ENCODE measurements at regions not wholly inside any gene's neighbourhood (a gene's known extent, or its start where the extent isn't known, plus 50 kb on each side); places are given as distances from the start of the nearest gene placed in this dataset.
"Not testable (repeated sequence)": the region's sequence is repeated elsewhere in the genome, so short reads cannot be mapped to it uniquely, and the experiment has no call there.

DNA sequence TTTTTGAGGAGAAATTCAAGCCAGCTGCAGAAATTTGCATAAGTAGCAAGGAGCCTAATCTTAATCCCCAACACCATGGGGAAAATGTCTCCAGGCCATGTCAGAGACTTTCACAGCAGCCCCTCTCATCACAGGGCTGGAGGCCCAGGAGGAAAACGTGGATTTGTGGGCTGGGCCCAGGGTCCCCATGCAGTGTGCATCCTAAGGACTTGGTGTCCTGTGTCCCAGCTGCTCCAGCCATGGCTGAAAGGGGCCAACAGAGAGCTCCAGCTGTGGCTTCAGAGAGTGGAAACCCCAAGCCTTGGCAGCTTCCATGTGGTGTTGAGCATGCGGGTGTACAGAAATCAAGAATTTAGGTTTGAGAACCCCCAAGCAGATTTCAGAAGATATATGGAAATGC is 1662.2 kb upstream of the CELF4 start:
- not testable (repeated sequence) for H3K27ac ChIP-seq (ENCODE audit: insufficient read depth, low read length, poor library complexity, severe bottlenecking); DNase-seq; H3K36me3 ChIP-seq (ENCODE audit: control insufficient read depth, insufficient read depth, low read length); H3K4me1 ChIP-seq (ENCODE audit: control insufficient read depth, insufficient read depth, low read length, poor library complexity, severe bottlenecking); H3K9me3 ChIP-seq (ENCODE audit: control insufficient read depth, low read length); H3K4me3 ChIP-seq (ENCODE audit: insufficient read depth, low read depth, low read length, poor library complexity, severe bottlenecking); H3K27me3 ChIP-seq (replicated peaks; ENCODE audit: control insufficient read depth, insufficient read depth, low read length, poor library complexity, severe bottlenecking)

DNA sequence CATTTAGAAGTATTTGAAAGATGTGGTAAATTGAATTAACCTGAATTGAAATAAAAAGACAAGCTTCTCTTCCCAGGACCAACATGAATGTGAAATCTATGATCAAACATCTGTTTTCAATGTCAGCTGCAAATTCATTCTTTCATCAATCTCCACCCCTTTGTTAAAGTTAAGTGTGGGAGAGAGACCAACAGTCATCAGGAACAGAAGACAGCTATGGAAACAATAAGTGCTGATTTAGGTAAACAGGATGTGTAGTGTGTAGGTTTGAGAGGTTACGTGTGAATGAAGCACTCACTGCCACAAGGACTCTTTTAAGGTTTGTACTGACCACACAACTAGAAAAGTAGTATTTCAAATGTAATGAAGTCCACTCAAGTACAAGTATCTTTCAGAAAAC is 1659.8 kb upstream of the CELF4 start:
- Histone ChIP-seq H3K36me3 (ENCODE audit: control insufficient read depth, insufficient read depth, low read length) (no peaks in the 10 kb centered on the region), H3K4me3 (ENCODE audit: insufficient read depth, low read depth, low read length, poor library complexity, severe bottlenecking) (no peak overlapping the region), H3K9me3 (ENCODE audit: control insufficient read depth, low read length) (no peaks in the 10 kb centered on the region), H3K27me3 (replicated peaks; ENCODE audit: control insufficient read depth, insufficient read depth, low read length, poor library complexity, severe bottlenecking) (no peaks in the 10 kb centered on the region), H3K4me1 (ENCODE audit: control insufficient read depth, insufficient read depth, low read length, poor library complexity, severe bottlenecking) (no peaks in the 10 kb centered on the region), H3K27ac (ENCODE audit: insufficient read depth, low read length, poor library complexity, severe bottlenecking) (no peak overlapping the region)
- DNase-seq: no peak

DNA sequence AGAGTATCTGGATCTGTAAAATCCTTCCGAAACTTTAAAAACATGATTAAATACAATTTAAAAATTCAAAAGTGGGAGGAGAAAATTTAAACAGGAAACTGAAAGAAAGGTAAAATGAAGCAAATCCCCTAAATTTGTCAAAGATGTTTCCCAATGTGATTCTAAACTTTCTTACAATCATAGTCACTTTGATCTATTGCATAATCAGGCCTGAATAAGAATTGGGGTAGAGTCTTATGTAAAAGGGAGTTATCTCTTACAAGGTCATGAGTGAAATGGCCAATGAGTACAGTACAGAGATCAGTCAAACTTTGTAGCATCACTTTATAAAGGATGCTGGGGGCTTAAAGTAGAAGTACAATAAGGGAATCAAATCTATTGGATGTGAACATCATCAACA is 1657.7 kb upstream of the CELF4 start:
- no peak for DNase-seq
- H3K4me1 ChIP-seq (ENCODE audit: control insufficient read depth, insufficient read depth, low read length, poor library complexity, severe bottlenecking): no peaks in the 10 kb centered on the region
- H3K27me3 ChIP-seq (replicated peaks; ENCODE audit: control insufficient read depth, insufficient read depth, low read length, poor library complexity, severe bottlenecking): no peaks in the 10 kb centered on the region
- no peak overlapping the region for H3K4me3 ChIP-seq (ENCODE audit: insufficient read depth, low read depth, low read length, poor library complexity, severe bottlenecking)
- H3K27ac ChIP-seq (ENCODE audit: insufficient read depth, low read length, poor library complexity, severe bottlenecking): no peak overlapping the region
- H3K36me3 ChIP-seq (ENCODE audit: control insufficient read depth, insufficient read depth, low read length): no peaks in the 10 kb centered on the region
- no peaks in the 10 kb centered on the region for H3K9me3 ChIP-seq (ENCODE audit: control insufficient read depth, low read length)

DNA sequence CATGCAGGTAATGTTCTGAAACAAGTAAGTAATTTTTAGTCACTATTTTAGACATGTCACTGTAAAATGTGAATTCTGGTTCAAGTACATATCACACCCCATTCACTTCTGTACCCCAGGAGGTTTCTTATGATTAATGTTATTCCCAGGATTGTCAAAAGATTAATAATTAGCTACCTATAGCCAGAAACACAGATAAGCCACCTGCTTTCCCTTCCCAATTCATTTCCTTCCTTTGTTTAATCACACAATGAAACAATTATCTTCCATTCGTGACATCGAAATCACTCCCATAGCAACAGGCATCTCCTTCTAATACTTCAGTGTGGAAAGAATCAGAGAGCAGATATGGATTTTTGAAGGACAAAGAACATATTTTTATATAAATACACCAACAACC is 1650.3 kb upstream of the CELF4 start:
- no peak for DNase-seq
- H3K27ac ChIP-seq (ENCODE audit: insufficient read depth, low read length, poor library complexity, severe bottlenecking): no peak overlapping the region
- no peaks in the 10 kb centered on the region for H3K36me3 ChIP-seq (ENCODE audit: control insufficient read depth, insufficient read depth, low read length)
- H3K9me3 ChIP-seq (ENCODE audit: control insufficient read depth, low read length): no peaks in the 10 kb centered on the region
- no peaks in the 10 kb centered on the region for H3K27me3 ChIP-seq (replicated peaks; ENCODE audit: control insufficient read depth, insufficient read depth, low read length, poor library complexity, severe bottlenecking)
- H3K4me1 ChIP-seq (ENCODE audit: control insufficient read depth, insufficient read depth, low read length, poor library complexity, severe bottlenecking): no peaks in the 10 kb centered on the region
- no peak overlapping the region for H3K4me3 ChIP-seq (ENCODE audit: insufficient read depth, low read depth, low read length, poor library complexity, severe bottlenecking)

DNA sequence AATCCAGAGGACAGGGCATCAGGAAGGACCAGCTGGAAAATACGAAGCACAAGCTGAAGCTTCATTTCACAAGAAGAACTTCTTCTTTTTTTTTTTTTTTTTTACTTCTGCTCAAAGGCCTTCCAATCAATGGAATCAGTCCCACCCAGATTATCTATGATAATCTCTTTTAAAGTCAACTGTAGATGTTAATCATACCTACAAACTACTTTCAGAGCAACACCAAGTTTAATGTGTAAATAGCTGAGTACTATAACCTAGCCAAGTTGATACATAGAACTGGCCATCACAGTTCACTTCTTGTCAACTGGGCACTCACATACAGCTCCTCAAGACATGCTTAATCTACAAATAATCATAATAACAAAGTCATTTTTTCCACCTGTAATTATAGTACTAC is 1645.9 kb upstream of the CELF4 start:
- Histone ChIP-seq H3K4me3 (ENCODE audit: insufficient read depth, low read depth, low read length, poor library complexity, severe bottlenecking) (no peak overlapping the region), H3K9me3 (ENCODE audit: control insufficient read depth, low read length) (no peaks in the 10 kb centered on the region), H3K27me3 (replicated peaks; ENCODE audit: control insufficient read depth, insufficient read depth, low read length, poor library complexity, severe bottlenecking) (no peaks in the 10 kb centered on the region), H3K36me3 (ENCODE audit: control insufficient read depth, insufficient read depth, low read length) (no peaks in the 10 kb centered on the region), H3K4me1 (ENCODE audit: control insufficient read depth, insufficient read depth, low read length, poor library complexity, severe bottlenecking) (no peaks in the 10 kb centered on the region), H3K27ac (ENCODE audit: insufficient read depth, low read length, poor library complexity, severe bottlenecking) (no peak overlapping the region)
- DNase-seq: no peak

DNA sequence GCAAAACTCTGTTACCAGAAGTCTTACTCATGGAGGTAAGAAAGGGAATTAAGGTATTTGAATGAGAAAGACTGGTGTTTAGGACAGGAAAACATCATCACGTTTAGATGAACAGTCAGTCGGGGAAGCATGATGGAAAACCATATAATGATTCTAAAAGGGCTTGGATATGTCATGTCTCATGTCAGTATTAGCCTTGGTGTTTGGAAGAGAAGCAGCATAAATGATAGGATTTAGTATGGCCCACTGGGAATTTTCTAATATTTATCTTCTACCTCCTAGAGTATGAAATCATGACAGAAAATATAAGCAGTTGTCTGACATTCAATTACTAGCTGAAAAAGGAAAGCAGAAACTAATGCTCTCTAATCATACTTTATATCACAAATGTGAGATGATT is 1643.6 kb upstream of the CELF4 start:
- DNase-seq: no peak
- Histone ChIP-seq H3K36me3 (ENCODE audit: control insufficient read depth, insufficient read depth, low read length) (no peaks in the 10 kb centered on the region), H3K4me3 (ENCODE audit: insufficient read depth, low read depth, low read length, poor library complexity, severe bottlenecking) (no peak overlapping the region), H3K27me3 (replicated peaks; ENCODE audit: control insufficient read depth, insufficient read depth, low read length, poor library complexity, severe bottlenecking) (no peaks in the 10 kb centered on the region), H3K9me3 (ENCODE audit: control insufficient read depth, low read length) (no peaks in the 10 kb centered on the region), H3K4me1 (ENCODE audit: control insufficient read depth, insufficient read depth, low read length, poor library complexity, severe bottlenecking) (no peaks in the 10 kb centered on the region), H3K27ac (ENCODE audit: insufficient read depth, low read length, poor library complexity, severe bottlenecking) (no peak overlapping the region)

DNA sequence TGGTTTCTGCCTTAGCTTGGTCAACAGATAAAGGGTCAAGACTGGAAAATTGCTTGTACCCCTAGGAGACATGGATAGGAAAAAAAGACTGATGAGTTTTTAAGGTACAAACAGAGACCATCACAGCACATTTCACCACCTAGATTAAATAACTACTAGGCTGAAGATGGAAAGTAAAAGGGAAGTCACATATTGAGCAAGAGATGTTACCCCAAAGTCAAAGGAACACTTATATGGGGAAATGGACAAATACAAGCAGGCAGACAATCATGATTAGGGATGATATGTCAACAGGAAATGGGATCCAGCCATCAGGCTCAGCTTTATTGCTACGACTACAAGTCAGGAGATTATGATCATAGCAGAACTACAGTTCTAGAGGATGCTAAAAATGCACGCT is 1643.1 kb upstream of the CELF4 start:
- Histone ChIP-seq H3K9me3 (ENCODE audit: control insufficient read depth, low read length) (no peaks in the 10 kb centered on the region), H3K4me1 (ENCODE audit: control insufficient read depth, insufficient read depth, low read length, poor library complexity, severe bottlenecking) (no peaks in the 10 kb centered on the region), H3K4me3 (ENCODE audit: insufficient read depth, low read depth, low read length, poor library complexity, severe bottlenecking) (no peak overlapping the region), H3K27ac (ENCODE audit: insufficient read depth, low read length, poor library complexity, severe bottlenecking) (no peak overlapping the region), H3K36me3 (ENCODE audit: control insufficient read depth, insufficient read depth, low read length) (no peaks in the 10 kb centered on the region), H3K27me3 (replicated peaks; ENCODE audit: control insufficient read depth, insufficient read depth, low read length, poor library complexity, severe bottlenecking) (no peaks in the 10 kb centered on the region)
- no peak for DNase-seq

DNA sequence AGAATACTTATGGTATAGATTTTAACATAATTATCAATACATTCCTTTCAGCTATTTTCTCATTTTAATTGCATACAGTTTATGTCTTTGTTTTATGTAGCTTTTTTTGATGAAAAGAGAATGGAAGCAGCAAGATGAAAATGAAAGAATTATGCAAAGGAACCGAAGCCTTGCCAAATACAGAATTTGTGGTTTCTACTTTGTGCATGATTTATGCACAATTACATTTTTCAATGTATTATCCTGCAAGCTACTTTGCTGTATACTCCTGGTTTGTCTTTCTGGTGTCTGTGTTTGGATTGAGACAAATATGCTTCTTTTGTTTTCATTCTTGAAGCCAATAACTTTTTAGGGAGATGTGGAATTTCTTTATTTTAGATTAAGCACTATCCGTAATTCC is 1642.6 kb upstream of the CELF4 start:
- H3K27me3 ChIP-seq (replicated peaks; ENCODE audit: control insufficient read depth, insufficient read depth, low read length, poor library complexity, severe bottlenecking): no peaks in the 10 kb centered on the region
- H3K9me3 ChIP-seq (ENCODE audit: control insufficient read depth, low read length): no peaks in the 10 kb centered on the region
- no peak overlapping the region for H3K27ac ChIP-seq (ENCODE audit: insufficient read depth, low read length, poor library complexity, severe bottlenecking)
- no peaks in the 10 kb centered on the region for H3K4me1 ChIP-seq (ENCODE audit: control insufficient read depth, insufficient read depth, low read length, poor library complexity, severe bottlenecking)
- DNase-seq: no peak
- H3K4me3 ChIP-seq (ENCODE audit: insufficient read depth, low read depth, low read length, poor library complexity, severe bottlenecking): no peak overlapping the region
- H3K36me3 ChIP-seq (ENCODE audit: control insufficient read depth, insufficient read depth, low read length): no peaks in the 10 kb centered on the region

DNA sequence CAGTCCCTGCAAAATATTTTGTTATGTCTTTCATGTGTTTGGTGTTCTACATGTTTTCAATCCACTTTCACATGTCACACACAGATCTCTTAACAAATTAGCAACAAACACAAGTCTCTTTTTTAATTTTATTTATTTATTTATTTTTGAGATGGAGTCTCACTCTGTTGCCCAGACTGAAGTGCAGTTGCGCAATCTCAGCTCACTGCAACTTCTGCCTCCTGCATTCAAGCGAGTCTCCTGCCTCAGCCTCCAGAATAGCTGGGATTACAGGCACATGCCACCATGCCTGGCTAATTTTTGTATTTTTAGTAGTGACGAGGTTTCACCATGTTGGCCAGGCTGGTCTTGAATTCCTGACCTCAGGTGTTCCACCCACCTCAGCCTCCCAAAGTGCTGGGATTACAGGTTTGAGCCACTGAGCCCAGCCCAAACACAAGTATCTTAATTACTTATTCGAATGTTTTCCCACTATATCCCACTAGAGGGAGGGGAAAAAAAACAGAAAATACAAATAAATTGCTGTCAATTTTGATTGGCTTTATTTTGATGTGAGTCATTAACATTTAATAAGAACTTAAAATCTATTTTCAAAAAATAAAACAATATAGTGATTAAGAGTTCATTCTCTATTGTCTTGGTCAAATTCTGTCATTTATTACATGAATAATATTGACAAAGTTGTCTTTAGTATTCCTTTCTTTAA is 1641.0 kb upstream of the CELF4 start:
- not testable (repeated sequence) for H3K27ac ChIP-seq (ENCODE audit: insufficient read depth, low read length, poor library complexity, severe bottlenecking); H3K36me3 ChIP-seq (ENCODE audit: control insufficient read depth, insufficient read depth, low read length); H3K4me1 ChIP-seq (ENCODE audit: control insufficient read depth, insufficient read depth, low read length, poor library complexity, severe bottlenecking); H3K27me3 ChIP-seq (replicated peaks; ENCODE audit: control insufficient read depth, insufficient read depth, low read length, poor library complexity, severe bottlenecking); H3K4me3 ChIP-seq (ENCODE audit: insufficient read depth, low read depth, low read length, poor library complexity, severe bottlenecking); H3K9me3 ChIP-seq (ENCODE audit: control insufficient read depth, low read length); DNase-seq

DNA sequence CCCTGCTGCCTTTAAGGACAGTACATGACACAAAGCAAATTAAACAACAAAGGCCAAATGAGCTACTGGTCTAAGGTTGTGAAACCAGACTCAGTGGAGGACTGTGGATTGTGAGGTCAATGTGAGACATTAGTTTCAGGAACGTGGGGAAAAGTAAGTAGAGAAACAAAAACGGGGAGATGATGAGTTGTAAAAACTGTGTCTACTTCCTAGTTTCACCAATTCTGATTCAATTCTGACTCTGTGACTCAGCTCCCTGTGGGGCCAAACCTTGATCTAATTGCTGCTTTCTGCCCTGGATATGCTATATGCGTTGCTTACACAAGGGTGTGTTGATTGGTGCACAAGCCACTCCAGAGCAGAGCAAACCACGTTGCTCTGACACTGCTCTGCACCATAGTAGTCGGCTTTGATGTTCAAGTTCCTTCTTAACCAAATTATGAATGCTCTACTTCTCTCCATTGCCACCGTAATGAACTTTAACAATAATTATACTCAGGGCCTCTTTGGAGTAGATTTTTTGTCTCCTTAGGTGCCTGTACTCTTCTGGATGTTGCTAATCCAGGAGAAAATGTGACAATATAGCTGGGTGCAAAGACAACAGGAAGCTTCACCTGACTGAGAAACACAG is 1640.1 kb upstream of the CELF4 start:
- Histone ChIP-seq H3K27ac (ENCODE audit: insufficient read depth, low read length, poor library complexity, severe bottlenecking) (no peak overlapping the region), H3K4me1 (ENCODE audit: control insufficient read depth, insufficient read depth, low read length, poor library complexity, severe bottlenecking) (no peaks in the 10 kb centered on the region), H3K9me3 (ENCODE audit: control insufficient read depth, low read length) (no peaks in the 10 kb centered on the region), H3K4me3 (ENCODE audit: insufficient read depth, low read depth, low read length, poor library complexity, severe bottlenecking) (no peak overlapping the region), H3K36me3 (ENCODE audit: control insufficient read depth, insufficient read depth, low read length) (no peaks in the 10 kb centered on the region), H3K27me3 (replicated peaks; ENCODE audit: control insufficient read depth, insufficient read depth, low read length, poor library complexity, severe bottlenecking) (no peaks in the 10 kb centered on the region)
- DNase-seq: no peak

Data from effector memory CD4-positive, alpha-beta T cell (primary cell).